ENCODE measurements at regions not wholly inside any gene's neighbourhood (a gene's known extent, or its start where the extent isn't known, plus 50 kb on each side); places are given as distances from the start of the nearest gene placed in this dataset.

DNA sequence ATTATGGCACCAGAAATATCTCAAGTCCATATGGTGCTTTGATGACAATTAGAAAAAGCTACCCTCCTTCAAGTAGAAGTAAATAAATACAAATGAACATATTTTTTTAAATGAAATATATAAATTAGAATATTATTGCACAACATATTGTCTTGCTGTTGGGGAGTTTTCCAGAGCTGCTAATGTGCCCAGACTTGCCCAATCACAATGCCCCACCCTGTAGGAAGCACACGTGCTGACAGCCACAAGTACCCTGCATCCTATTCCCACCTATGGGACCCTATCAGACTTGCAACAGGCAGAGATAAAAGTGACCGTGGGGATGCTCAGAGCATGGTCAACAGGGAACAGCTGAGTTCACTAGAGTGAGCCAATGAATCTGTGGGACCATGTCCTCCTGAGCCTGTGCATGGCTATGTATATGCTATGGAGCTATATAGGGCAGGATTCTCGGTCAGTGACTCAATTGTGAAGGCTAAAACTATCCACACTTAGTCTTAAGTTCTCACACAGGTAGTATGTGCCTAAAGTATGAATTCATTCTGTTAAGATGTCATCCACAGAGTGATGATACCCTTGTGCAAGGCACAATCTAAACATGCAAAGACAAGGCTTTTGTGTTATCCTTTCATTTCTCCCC is 336.0 kb downstream of the HGF start:
- DNase-seq: no peak
- H3K27ac ChIP-seq: no peak overlapping the region
- no peaks in the 10 kb centered on the region for H3K27me3 ChIP-seq
- intact Hi-C loops (cut with DNase I): no loop called here
- H3K4me1 ChIP-seq: no peaks in the 10 kb centered on the region
- no peak for ATAC-seq
- no peaks in the 10 kb centered on the region for H3K36me3 ChIP-seq
- no peak overlapping the region for H3K4me3 ChIP-seq
- TF ChIP-seq CTCF (IDR thresholded peaks at IDR 0.05): no peak
- no peaks in the 10 kb centered on the region for H3K9me3 ChIP-seq
- 71 to 75% methylated on average over 3 of the region's 3 CpGs for WGBS, 2 donors

GRCh38 chr7:81433206-81433605 is 336.6 kb downstream of the HGF start:
- no peaks in the 10 kb centered on the region for H3K36me3 ChIP-seq
- no peaks in the 10 kb centered on the region for H3K27me3 ChIP-seq
- H3K27ac ChIP-seq: no peak overlapping the region
- WGBS, 2 donors: 46 to 70% methylated on average over 1 of the region's 1 CpG
- intact Hi-C loops (cut with DNase I): no loop called here
- DNase-seq: no peak
- no peaks in the 10 kb centered on the region for H3K9me3 ChIP-seq
- no peak for TF ChIP-seq CTCF (IDR thresholded peaks at IDR 0.05)
- ATAC-seq: no peak
- H3K4me3 ChIP-seq: no peak overlapping the region
- H3K4me1 ChIP-seq: no peaks in the 10 kb centered on the region

- intact Hi-C loops (cut with DNase I): no loop called here
- WGBS, 2 donors: 44 to 73% methylated on average over 1 of the region's 1 CpG
- H3K27me3 ChIP-seq: no peaks in the 10 kb centered on the region
- TF ChIP-seq CTCF (IDR thresholded peaks at IDR 0.05): no peak
- H3K27ac ChIP-seq: no peak overlapping the region
- no peaks in the 10 kb centered on the region for H3K36me3 ChIP-seq
- H3K9me3 ChIP-seq: no peaks in the 10 kb centered on the region
- H3K4me3 ChIP-seq: no peak overlapping the region
- ATAC-seq: no peak
- H3K4me1 ChIP-seq: no peaks in the 10 kb centered on the region
- no peak for DNase-seq
Measured at GRCh38 chr7:81430761-81431160, 339.1 kb downstream of the HGF start.

DNA sequence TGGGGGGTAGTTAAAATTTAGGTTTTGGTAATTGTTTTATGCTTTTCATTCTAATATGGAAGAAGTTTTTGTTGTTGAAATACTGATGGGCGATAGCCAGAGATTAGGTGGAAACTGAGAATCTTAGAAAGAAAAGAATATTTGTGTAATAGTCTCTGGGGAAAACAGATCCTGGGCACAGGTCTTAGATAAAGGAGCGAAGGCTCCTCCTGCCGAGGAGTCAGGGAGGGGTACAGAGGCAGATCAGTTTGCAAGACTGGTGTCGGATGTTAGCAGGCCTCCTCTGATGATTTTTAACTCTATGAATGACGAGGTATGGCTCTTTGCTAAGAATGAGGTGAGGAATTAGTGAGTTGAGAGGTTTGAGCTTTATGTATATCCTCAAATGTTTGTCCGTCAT is 339.7 kb downstream of the HGF start:
- Histone ChIP-seq H3K9me3 (no peaks in the 10 kb centered on the region), H3K27ac (no peak overlapping the region), H3K36me3 (no peaks in the 10 kb centered on the region), H3K27me3 (no peaks in the 10 kb centered on the region), H3K4me1 (no peaks in the 10 kb centered on the region), H3K4me3 (no peak overlapping the region)
- 70 to 75% methylated on average over 6 of the region's 6 CpGs for WGBS, 2 donors
- TF ChIP-seq CTCF (IDR thresholded peaks at IDR 0.05): no peak
- ATAC-seq: no peak
- intact Hi-C loops (cut with DNase I): no loop called here
- no peak for DNase-seq

All from heart right ventricle (tissue), 16 donors.